ENCODE measurements at regions not wholly inside any gene's neighbourhood (a gene's known extent, or its start where the extent isn't known, plus 50 kb on each side); places are given as distances from the start of the nearest gene placed in this dataset.

DNA sequence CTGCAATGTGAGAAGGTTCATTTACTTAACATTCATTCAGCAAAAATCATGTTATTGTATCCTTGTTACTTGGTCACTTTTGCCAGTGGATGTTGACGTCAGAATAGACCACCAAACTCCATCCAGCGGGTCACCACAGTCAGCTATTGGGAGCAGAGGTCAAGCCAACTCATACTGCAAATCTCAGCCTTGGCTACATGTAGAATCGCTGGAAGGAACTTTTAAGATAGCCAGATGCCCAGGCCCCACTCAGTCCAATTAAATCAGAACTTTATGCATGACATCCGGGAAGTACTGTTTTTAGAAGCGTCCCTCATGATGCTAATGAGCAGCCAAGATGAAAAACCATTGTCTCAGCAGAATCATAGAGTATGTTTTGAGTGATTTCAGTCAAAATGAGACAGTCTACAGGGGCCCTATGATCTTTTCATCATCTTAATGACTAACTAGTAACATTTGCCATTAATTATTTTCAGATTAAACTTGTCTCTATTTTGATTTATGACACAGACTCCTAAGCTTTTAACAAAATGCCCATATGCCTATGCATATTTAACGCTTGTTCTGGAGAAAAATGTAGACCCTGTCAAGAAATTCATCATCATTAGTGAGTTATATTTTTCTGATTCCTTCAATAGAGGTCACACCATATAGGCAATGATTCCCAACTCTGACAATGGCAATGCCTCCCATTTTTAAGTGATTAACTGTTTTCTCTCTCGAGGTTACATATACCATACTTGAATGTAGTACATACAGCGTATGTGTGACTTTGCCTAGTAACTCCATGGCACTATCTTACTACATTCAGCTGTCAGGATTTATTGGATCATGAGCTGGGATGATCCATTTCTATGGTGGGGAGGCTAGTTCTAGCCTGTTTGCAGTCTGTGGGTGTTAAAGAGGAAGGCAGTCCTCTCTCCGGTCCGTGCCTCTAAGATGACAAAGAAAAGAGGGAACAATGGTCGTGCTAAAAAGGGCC is 63.7 kb upstream of the CCBE1 start:
- intact Hi-C loops (cut with DNase I): no loop called here
- no peak for FAIRE-seq

DNA sequence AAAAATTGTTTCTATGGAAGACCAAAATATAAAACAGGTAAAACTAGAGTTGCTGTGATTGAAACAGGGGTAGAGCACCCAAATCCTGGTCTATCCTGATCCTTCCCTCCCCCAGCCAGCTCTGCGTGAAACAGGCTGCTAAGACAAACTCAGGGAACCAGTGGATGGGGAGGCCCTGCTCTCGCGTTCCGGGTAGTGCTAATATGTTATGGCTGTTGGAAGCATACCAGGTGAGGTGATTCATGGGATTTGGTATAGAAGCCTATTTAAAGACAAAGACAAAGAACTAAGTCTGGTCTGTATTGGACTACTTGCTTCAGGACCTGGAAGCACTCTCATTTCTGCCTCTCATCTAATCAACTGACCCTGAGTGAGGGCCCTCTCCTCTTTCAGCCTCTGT is 63.0 kb upstream of the CCBE1 start:
- no peak for DNase-seq

More for the DNA sequence above, 63.7 kb upstream of the CCBE1 start:
- Histone ChIP-seq H3K27ac (ENCODE audit: low read depth in 2 of 2, low read length in 2 of 2) (no peak overlapping the region), H3K4me1 (ENCODE audit: control insufficient read depth in 2 of 3, insufficient read depth in 2 of 3, low read depth in 1 of 3, low read length in 3 of 3) (no peaks in the 10 kb centered on the region), H3K4me3 (ENCODE audit: low read length in 3 of 3) (no peak overlapping the region), H3K9me3 (ENCODE audit: control insufficient read depth in 2 of 3, insufficient read depth in 1 of 3, low read length in 3 of 3) (no peaks in the 10 kb centered on the region), H3K27me3 (ENCODE audit: control insufficient read depth, insufficient read depth, low read length) (no peaks in the 10 kb centered on the region), H3K36me3 (ENCODE audit: control insufficient read depth in 2 of 3, insufficient read depth in 3 of 3, low read length in 3 of 3) (no peaks in the 10 kb centered on the region), H3K9ac (ENCODE audit: low read length in 3 of 3) (no peak overlapping the region)
- TF ChIP-seq, protein P1, sequence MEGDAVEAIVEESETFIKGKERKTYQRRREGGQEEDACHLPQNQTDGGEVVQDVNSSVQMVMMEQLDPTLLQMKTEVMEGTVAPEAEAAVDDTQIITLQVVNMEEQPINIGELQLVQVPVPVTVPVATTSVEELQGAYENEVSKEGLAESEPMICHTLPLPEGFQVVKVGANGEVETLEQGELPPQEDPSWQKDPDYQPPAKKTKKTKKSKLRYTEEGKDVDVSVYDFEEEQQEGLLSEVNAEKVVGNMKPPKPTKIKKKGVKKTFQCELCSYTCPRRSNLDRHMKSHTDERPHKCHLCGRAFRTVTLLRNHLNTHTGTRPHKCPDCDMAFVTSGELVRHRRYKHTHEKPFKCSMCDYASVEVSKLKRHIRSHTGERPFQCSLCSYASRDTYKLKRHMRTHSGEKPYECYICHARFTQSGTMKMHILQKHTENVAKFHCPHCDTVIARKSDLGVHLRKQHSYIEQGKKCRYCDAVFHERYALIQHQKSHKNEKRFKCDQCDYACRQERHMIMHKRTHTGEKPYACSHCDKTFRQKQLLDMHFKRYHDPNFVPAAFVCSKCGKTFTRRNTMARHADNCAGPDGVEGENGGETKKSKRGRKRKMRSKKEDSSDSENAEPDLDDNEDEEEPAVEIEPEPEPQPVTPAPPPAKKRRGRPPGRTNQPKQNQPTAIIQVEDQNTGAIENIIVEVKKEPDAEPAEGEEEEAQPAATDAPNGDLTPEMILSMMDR (IDR thresholded peaks at IDR 0.05; ENCODE audit: borderline replicate concordance, extremely low read depth, insufficient read depth): no peak
- no peak for DNase-seq

DNA sequence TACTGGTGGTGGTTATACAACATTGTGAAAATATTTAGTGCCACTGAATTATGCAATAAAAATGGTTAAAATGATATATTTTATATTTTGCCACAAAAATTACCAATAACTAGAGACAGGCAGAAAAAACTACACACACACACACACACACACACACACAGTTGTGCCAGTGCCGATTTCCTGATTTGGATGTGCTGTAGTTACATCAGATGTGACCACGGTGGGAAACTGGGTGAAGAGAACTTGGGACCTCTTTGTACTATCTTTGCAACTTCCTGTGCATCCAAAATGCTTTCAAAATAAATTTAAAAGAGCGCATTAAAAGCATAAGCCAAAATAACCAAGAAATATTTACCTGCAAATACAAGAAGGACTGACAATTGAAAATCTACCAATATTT is 61.6 kb upstream of the CCBE1 start:
- H3K9ac ChIP-seq (ENCODE audit: low read length in 3 of 3): no peak overlapping the region
- no peak overlapping the region for H3K27ac ChIP-seq (ENCODE audit: low read depth in 2 of 2, low read length in 2 of 2)
- TF ChIP-seq, protein P1 (IDR thresholded peaks at IDR 0.05; ENCODE audit: borderline replicate concordance, extremely low read depth, insufficient read depth): no peak
- FAIRE-seq (no peak), DNase-seq (no peak)
- no peak overlapping the region for H3K4me3 ChIP-seq (ENCODE audit: low read length in 3 of 3)
- H3K4me1 ChIP-seq (ENCODE audit: control insufficient read depth in 2 of 3, insufficient read depth in 2 of 3, low read depth in 1 of 3, low read length in 3 of 3): no peaks in the 10 kb centered on the region
- no peaks in the 10 kb centered on the region for H3K9me3 ChIP-seq (ENCODE audit: control insufficient read depth in 2 of 3, insufficient read depth in 1 of 3, low read length in 3 of 3)
- intact Hi-C loops (cut with DNase I): no loop called here
- no peaks in the 10 kb centered on the region for H3K27me3 ChIP-seq (ENCODE audit: control insufficient read depth, insufficient read depth, low read length)
- no peaks in the 10 kb centered on the region for H3K36me3 ChIP-seq (ENCODE audit: control insufficient read depth in 2 of 3, insufficient read depth in 3 of 3, low read length in 3 of 3)

More for the DNA sequence above, 63.0 kb upstream of the CCBE1 start:
- H3K9ac ChIP-seq (ENCODE audit: low read length in 3 of 3): no peak overlapping the region
- no peaks in the 10 kb centered on the region for H3K27me3 ChIP-seq (ENCODE audit: control insufficient read depth, insufficient read depth, low read length)
- H3K4me1 ChIP-seq (ENCODE audit: control insufficient read depth in 2 of 3, insufficient read depth in 2 of 3, low read depth in 1 of 3, low read length in 3 of 3): no peaks in the 10 kb centered on the region
- no peaks in the 10 kb centered on the region for H3K36me3 ChIP-seq (ENCODE audit: control insufficient read depth in 2 of 3, insufficient read depth in 3 of 3, low read length in 3 of 3)
- no peak for FAIRE-seq
- intact Hi-C loops (cut with DNase I): no loop called here
- H3K9me3 ChIP-seq (ENCODE audit: control insufficient read depth in 2 of 3, insufficient read depth in 1 of 3, low read length in 3 of 3): no peaks in the 10 kb centered on the region
- no peak overlapping the region for H3K27ac ChIP-seq (ENCODE audit: low read depth in 2 of 2, low read length in 2 of 2)
- TF ChIP-seq, protein P1 (IDR thresholded peaks at IDR 0.05; ENCODE audit: borderline replicate concordance, extremely low read depth, insufficient read depth): no peak
- H3K4me3 ChIP-seq (ENCODE audit: low read length in 3 of 3): no peak overlapping the region
